A673 (cell line): ENCODE measurements at regions not wholly inside any gene's neighbourhood (a gene's known extent, or its start where the extent isn't known, plus 50 kb on each side); places are given as distances from the start of the nearest gene placed in this dataset.

Source experiments
- BruUV-seq: library from RNA; stranded (reverse); fragments of 400-500 nt; replicated peaks from 2 replicates; lab custom pipeline; 2021; lab: Mats Ljungman, UMichigan
- CTCF ChIA-PET: fragments of 300-600 bp; sonication (Branson Sonifier 250); formaldehyde crosslinking; loops from one replicate; lab custom pipeline; 2022; ENCODE audit warnings: antibody characterized with exemption; lab: Charles Lee
- POLR2A ChIA-PET: fragments of 300-600 bp; sonication (Branson Sonifier 250); formaldehyde crosslinking; loops from one replicate; lab custom pipeline; 2022; ENCODE audit warnings: antibody characterized with exemption; ENCODE audit not compliant: low non-redundant PET; lab: Charles Lee
- DNase-seq: peaks from one replicate; pipeline ENCODE4 v3.0.0-alpha.2; 2015; ENCODE audit warnings: low spot score
- H3K27ac ChIP-seq: fragments of 200-600 bp; sonication (generic); 2 replicates; pipeline ENCODE4 v1.5.1; 2016; ENCODE audit warnings: mixed run types, low read depth, mild to moderate bottlenecking, mixed read lengths, antibody characterized with exemption, low read length; ENCODE audit not compliant: poor library complexity, severe bottlenecking
- H3K27me3 ChIP-seq: fragments of 200-600 bp; sonication (generic); replicated peaks from 2 replicates; pipeline ENCODE4 v1.6.1; 2017; ENCODE audit warnings: mixed run types, low read depth, mild to moderate bottlenecking, mixed read lengths, antibody characterized with exemption, low read length; ENCODE audit not compliant: insufficient read depth, poor library complexity
- H3K36me3 ChIP-seq: fragments of 200-600 bp; sonication (generic); 2 replicates; pipeline ENCODE4 v1.6.1; 2016; ENCODE audit warnings: mixed run types, mild to moderate bottlenecking, mixed read lengths, antibody characterized with exemption, low read length; ENCODE audit not compliant: insufficient read depth, poor library complexity, severe bottlenecking
- H3K4me1 ChIP-seq: fragments of 200-600 bp; sonication (generic); 2 replicates; pipeline ENCODE4 v1.6.1; 2017; ENCODE audit warnings: mixed run types, mild to moderate bottlenecking, mixed read lengths, antibody characterized with exemption, low read length; ENCODE audit not compliant: insufficient read depth, poor library complexity, severe bottlenecking
- H3K4me3 ChIP-seq: fragments of 200-600 bp; sonication (generic); 2 replicates; pipeline ENCODE4 v1.5.1; 2016; ENCODE audit warnings: low read depth, mixed run types, mild to moderate bottlenecking, mixed read lengths, low read length; ENCODE audit not compliant: poor library complexity, severe bottlenecking
- H3K9me3 ChIP-seq: fragments of 200-600 bp; sonication (generic); 2 replicates; pipeline ENCODE4 v1.6.1; 2016; ENCODE audit warnings: mixed run types, low read depth, mild to moderate bottlenecking, mixed read lengths, antibody characterized with exemption, low read length; ENCODE audit not compliant: poor library complexity, severe bottlenecking
- EZH2 ChIP-seq: fragments of 200-600 bp; sonication (generic); IDR thresholded peaks from 2 replicates; pipeline ENCODE4 v1.6.1; 2017; ENCODE audit warnings: borderline replicate concordance, low read depth, mild to moderate bottlenecking, mixed read lengths, antibody characterized with exemption, low read length; ENCODE audit not compliant: poor library complexity, severe bottlenecking
- intact Hi-C: fragments of 100-400 bp; cut with micrococcal nuclease; formaldehyde crosslinking; loops from one replicate; pipeline ENCODE4 v1.10.0; 2022; ENCODE audit not compliant: unreplicated experiment
- TF ChIP-seq, protein P1 (sequence below): fragments of 300-800, 200-600 bp; sonication (generic); conservative IDR thresholded peaks from 2 replicates; pipeline ENCODE4 v1.5.1; 2017; ENCODE audit warnings: low read depth, mild to moderate bottlenecking, antibody characterized with exemption, low read length, moderate library complexity, mixed read lengths

DNA sequence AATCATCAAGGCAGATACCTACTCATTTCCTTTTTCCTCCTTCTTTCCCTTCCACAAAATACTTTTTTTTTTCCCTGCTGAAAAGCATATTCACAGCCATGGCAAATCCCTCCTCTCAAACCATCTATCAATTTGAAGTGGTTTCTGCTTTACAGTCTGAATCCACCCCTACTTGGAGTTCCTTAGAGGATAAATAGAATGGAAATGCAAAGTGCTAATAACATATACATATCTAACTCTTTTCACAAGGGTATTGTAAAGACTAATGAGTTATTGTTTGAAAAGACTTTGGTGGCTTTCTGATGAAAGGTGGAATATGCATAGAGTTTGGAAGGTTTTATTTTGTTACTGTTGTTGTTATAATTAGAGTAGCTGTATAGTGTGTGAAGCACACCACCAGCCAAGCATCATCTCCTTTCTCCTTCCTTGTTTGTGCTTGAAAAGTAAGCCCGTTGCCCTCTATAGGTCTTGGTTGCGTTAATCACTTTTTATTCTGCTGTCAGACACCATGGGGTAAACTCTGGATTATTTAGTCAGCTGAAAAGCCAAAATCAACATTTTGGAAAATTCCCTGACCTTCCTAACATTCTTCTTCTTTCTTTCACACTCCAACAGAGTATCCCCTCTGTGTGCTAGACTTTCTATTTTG lies 2126.9 kb upstream of the CELF4 start:
- TF ChIP-seq, protein P1, sequence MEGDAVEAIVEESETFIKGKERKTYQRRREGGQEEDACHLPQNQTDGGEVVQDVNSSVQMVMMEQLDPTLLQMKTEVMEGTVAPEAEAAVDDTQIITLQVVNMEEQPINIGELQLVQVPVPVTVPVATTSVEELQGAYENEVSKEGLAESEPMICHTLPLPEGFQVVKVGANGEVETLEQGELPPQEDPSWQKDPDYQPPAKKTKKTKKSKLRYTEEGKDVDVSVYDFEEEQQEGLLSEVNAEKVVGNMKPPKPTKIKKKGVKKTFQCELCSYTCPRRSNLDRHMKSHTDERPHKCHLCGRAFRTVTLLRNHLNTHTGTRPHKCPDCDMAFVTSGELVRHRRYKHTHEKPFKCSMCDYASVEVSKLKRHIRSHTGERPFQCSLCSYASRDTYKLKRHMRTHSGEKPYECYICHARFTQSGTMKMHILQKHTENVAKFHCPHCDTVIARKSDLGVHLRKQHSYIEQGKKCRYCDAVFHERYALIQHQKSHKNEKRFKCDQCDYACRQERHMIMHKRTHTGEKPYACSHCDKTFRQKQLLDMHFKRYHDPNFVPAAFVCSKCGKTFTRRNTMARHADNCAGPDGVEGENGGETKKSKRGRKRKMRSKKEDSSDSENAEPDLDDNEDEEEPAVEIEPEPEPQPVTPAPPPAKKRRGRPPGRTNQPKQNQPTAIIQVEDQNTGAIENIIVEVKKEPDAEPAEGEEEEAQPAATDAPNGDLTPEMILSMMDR = no peak
- no peak for TF ChIP-seq EZH2
- H3K4me3 ChIP-seq = no peak overlapping the region
- POLR2A ChIA-PET = no interaction called here
- H3K27ac ChIP-seq = no peak overlapping the region
- intact Hi-C loops = no loop called here
- no peaks in the 10 kb centered on the region for H3K4me1 ChIP-seq
- no peak for DNase-seq
- no TSS peak for BruUV-seq
- CTCF ChIA-PET = no interaction called here
- no peaks in the 10 kb centered on the region for H3K9me3 ChIP-seq
- no peaks in the 10 kb centered on the region for H3K36me3 ChIP-seq
- no peaks in the 10 kb centered on the region for H3K27me3 ChIP-seq

DNA sequence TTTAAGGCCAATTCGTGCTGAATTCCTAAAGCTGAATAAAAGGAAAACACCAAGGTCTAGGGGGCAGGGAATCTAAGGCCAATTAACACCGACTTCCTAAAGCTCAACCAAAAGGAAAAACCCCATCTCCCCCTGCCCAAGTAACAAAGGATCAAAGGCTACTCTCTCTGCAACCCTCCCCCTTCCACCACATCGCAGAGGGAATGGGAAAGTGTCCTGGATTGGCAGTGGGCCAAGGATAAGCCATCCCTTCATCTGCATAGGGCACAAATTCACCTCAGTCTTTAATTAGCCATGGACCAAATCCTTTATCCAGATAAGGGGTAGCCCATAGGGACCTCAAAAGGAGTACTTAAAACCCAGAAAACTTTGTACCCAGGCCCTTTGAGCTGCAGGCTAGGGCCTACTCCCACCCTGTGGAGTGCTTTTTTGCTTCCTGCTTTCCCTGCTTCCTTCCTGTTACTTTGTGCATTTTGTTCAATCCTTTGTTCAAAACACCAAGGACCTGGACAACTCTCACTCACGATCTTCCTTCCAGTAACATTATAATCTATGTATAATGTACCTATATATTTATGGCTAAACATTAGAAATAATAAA lies 2119.8 kb upstream of the CELF4 start:
- no TSS peak for BruUV-seq
- no peaks in the 10 kb centered on the region for H3K4me1 ChIP-seq
- H3K27ac ChIP-seq = no peak overlapping the region
- H3K36me3 ChIP-seq = no peaks in the 10 kb centered on the region
- no peaks in the 10 kb centered on the region for H3K9me3 ChIP-seq
- H3K4me3 ChIP-seq = no peak overlapping the region
- no peak for DNase-seq
- TF ChIP-seq EZH2 = no peak
- TF ChIP-seq, protein P1 = no peak
- H3K27me3 ChIP-seq = no peaks in the 10 kb centered on the region
- POLR2A ChIA-PET = no interaction called here
- intact Hi-C loops = no loop called here
- CTCF ChIA-PET = no interaction called here

DNA sequence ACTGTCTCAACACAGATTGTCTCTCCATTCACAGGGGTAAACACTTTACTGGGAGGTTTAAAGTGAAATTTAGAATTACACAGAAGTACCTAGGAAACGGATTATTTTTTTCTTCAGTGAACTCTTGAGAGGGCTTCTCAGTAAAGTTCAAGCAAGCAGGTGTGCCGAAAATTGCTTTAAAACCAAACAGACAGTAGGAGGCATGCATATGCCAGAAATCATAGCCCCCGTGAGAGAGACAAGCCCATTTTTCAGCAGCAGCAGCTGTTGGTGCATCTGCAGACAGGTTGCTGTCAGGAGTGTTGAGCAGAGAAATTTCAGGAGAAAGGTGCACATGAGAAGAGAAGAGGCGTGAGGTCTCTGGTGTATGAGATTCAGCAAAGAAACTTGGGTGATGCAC lies 2115.5 kb upstream of the CELF4 start:
- Histone ChIP-seq H3K4me3 (no peak overlapping the region), H3K9me3 (no peaks in the 10 kb centered on the region), H3K36me3 (no peaks in the 10 kb centered on the region), H3K27me3 (no peaks in the 10 kb centered on the region), H3K4me1 (no peaks in the 10 kb centered on the region), H3K27ac (no peak overlapping the region)
- intact Hi-C loops = no loop called here
- no peak for TF ChIP-seq EZH2
- TF ChIP-seq, protein P1 = 0 out of 2 replicates have a peak, but pooled peaks have one; percentile 8
- DNase-seq = no peak
- ChIA-PET CTCF (no interaction called here), POLR2A (no interaction called here)
- no TSS peak for BruUV-seq
